ENCODE measurements at regions not wholly inside any gene's neighbourhood (a gene's known extent, or its start where the extent isn't known, plus 50 kb on each side); places are given as distances from the start of the nearest gene placed in this dataset.

GRCh38 chr14:28264306-28264705, 502.3 kb upstream of the FOXG1 start:
- no peak overlapping the region for H3K27ac Mint-ChIP-seq
- no peaks in the 10 kb centered on the region for H3K27me3 Mint-ChIP-seq
- no peak for DNase-seq (ENCODE audit: low spot score, unreplicated experiment)
- no peaks in the 10 kb centered on the region for H3K36me3 Mint-ChIP-seq (ENCODE audit: insufficient read depth)
- H3K4me3 Mint-ChIP-seq (ENCODE audit: low read depth) = no peak overlapping the region
- H3K4me1 Mint-ChIP-seq (ENCODE audit: low read depth) = no peaks in the 10 kb centered on the region
- no peak for TF ChIP-seq CTCF (IDR thresholded peaks at IDR 0.05; ENCODE audit: unreplicated experiment)
- H3K9me3 Mint-ChIP-seq (ENCODE audit: low read depth) = peaks cover 8% of the 10 kb centered on the region

- no peak overlapping the region for H3K27ac Mint-ChIP-seq
- no peak for DNase-seq (ENCODE audit: low spot score, unreplicated experiment)
- no peak for TF ChIP-seq CTCF (IDR thresholded peaks at IDR 0.05; ENCODE audit: unreplicated experiment)
- H3K36me3 Mint-ChIP-seq (ENCODE audit: insufficient read depth) = no peaks in the 10 kb centered on the region
- H3K9me3 Mint-ChIP-seq (ENCODE audit: low read depth) = peaks cover 4% of the 10 kb centered on the region
- H3K4me3 Mint-ChIP-seq (ENCODE audit: low read depth) = no peak overlapping the region
- H3K4me1 Mint-ChIP-seq (ENCODE audit: low read depth) = no peaks in the 10 kb centered on the region
- no peaks in the 10 kb centered on the region for H3K27me3 Mint-ChIP-seq
Observed at GRCh38 chr14:28272270-28272669, 494.3 kb upstream of the FOXG1 start.

- no peaks in the 10 kb centered on the region for H3K9me3 Mint-ChIP-seq (ENCODE audit: low read depth)
- no peak overlapping the region for H3K4me3 Mint-ChIP-seq (ENCODE audit: low read depth)
- no peak for TF ChIP-seq CTCF (IDR thresholded peaks at IDR 0.05; ENCODE audit: unreplicated experiment)
- DNase-seq (ENCODE audit: low spot score, unreplicated experiment) = no peak
- H3K36me3 Mint-ChIP-seq (ENCODE audit: insufficient read depth) = no peaks in the 10 kb centered on the region
- H3K27ac Mint-ChIP-seq = no peak overlapping the region
- no peaks in the 10 kb centered on the region for H3K4me1 Mint-ChIP-seq (ENCODE audit: low read depth)
- H3K27me3 Mint-ChIP-seq = no peaks in the 10 kb centered on the region
Observed at GRCh38 chr14:28280530-28280929, 486.1 kb upstream of the FOXG1 start.

- no peaks in the 10 kb centered on the region for H3K4me1 Mint-ChIP-seq (ENCODE audit: low read depth)
- H3K9me3 Mint-ChIP-seq (ENCODE audit: low read depth) = no peaks in the 10 kb centered on the region
- H3K27ac Mint-ChIP-seq = no peak overlapping the region
- no peak for DNase-seq (ENCODE audit: low spot score, unreplicated experiment)
- H3K36me3 Mint-ChIP-seq (ENCODE audit: insufficient read depth) = no peaks in the 10 kb centered on the region
- no peaks in the 10 kb centered on the region for H3K27me3 Mint-ChIP-seq
- TF ChIP-seq CTCF (IDR thresholded peaks at IDR 0.05; ENCODE audit: unreplicated experiment) = no peak
- no peak overlapping the region for H3K4me3 Mint-ChIP-seq (ENCODE audit: low read depth)
Observed at GRCh38 chr14:28280997-28281598, 485.5 kb upstream of the FOXG1 start.

- H3K27ac Mint-ChIP-seq = no peak overlapping the region
- TF ChIP-seq CTCF (IDR thresholded peaks at IDR 0.05; ENCODE audit: unreplicated experiment) = no peak
- H3K4me3 Mint-ChIP-seq (ENCODE audit: low read depth) = no peak overlapping the region
- no peak for DNase-seq (ENCODE audit: low spot score, unreplicated experiment)
- no peaks in the 10 kb centered on the region for H3K27me3 Mint-ChIP-seq
- H3K9me3 Mint-ChIP-seq (ENCODE audit: low read depth) = no peaks in the 10 kb centered on the region
- no peaks in the 10 kb centered on the region for H3K36me3 Mint-ChIP-seq (ENCODE audit: insufficient read depth)
- H3K4me1 Mint-ChIP-seq (ENCODE audit: low read depth) = no peaks in the 10 kb centered on the region
Observed at GRCh38 chr14:28284546-28285300, 481.9 kb upstream of the FOXG1 start.

Data from progenitor cell of endocrine pancreas (in vitro differentiated cells).